Neural progenitor cell (in vitro differentiated cells): ENCODE measurements at regions not wholly inside any gene's neighbourhood (a gene's known extent, or its start where the extent isn't known, plus 50 kb on each side); places are given as distances from the start of the nearest gene placed in this dataset.

Source experiments
- CTCF ChIP-seq: fragments of 200-600 bp; sonication (generic); IDR thresholded peaks from 2 replicates; pipeline ENCODE4 v1.5.1; 2017; ENCODE audit warnings: antibody characterized with exemption, mild to moderate bottlenecking
- EZH2 ChIP-seq: fragments of 200-600 bp; sonication (generic); IDR thresholded peaks from 2 replicates; pipeline ENCODE4 v1.6.1; 2017; ENCODE audit warnings: antibody characterized with exemption, mild to moderate bottlenecking, moderate library complexity

GRCh38 chr2:53558867-53559266, 208.7 kb upstream of the CHAC2 start:
- TF ChIP-seq CTCF (no peak), EZH2 (no peak)
